ENCODE measurements at regions not wholly inside any gene's neighbourhood (a gene's known extent, or its start where the extent isn't known, plus 50 kb on each side); places are given as distances from the start of the nearest gene placed in this dataset.

DNA sequence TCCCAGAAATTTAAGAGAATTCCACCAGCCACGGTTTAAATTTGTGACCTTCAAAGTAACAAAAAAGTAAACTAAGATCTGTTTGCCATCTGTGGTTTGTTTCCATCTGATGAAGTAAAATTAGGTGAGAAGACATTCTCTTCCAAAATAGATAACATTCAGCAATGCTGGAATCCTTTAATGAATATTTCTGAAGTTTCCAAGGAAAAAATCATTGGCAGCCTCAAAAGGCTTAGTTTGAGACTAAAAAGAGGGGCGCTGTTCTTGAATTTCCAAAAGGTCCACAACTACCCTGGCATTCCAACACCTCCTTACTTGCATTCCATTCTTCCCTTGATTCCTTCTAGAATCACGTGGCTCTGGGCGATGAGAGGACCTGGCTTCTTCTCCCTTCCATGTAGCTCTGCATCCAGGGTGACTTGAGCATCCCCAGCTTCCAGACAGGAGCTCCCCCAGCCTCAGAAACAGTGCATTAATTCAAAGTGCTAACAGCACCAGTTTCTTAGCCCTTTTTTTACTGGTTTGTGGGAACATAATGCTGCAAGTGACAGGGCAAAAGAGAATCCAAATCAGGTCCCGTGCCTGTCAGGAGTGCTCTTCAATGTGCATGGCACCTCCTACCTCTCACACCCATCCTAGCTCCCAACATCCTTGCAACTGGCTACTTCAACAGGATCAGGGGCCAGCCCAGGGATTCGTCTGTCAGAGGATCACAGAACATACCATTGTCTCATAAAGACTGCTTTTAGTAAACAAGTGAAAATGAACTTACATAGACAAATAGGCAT is 191.5 kb upstream of the S1PR3 start:
- DNase-seq = no peak

DNA sequence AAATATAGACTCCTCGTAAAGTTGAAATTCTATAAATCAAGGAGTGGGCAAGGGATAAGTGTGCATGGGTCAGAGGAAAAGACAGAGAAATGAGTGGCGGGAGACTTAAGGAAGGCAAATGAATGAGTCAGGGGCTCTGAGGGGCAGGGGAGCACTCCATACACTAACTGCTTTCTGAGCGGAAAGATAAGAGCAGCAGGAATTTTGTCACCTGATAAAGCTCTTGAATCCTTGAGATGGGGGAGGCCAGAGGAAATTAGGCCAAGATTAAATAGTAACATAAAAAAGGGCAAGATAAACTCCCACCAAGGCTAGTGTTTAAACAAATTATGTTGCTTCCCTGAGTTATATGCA is 191.0 kb upstream of the S1PR3 start:
- no peak for DNase-seq

DNA sequence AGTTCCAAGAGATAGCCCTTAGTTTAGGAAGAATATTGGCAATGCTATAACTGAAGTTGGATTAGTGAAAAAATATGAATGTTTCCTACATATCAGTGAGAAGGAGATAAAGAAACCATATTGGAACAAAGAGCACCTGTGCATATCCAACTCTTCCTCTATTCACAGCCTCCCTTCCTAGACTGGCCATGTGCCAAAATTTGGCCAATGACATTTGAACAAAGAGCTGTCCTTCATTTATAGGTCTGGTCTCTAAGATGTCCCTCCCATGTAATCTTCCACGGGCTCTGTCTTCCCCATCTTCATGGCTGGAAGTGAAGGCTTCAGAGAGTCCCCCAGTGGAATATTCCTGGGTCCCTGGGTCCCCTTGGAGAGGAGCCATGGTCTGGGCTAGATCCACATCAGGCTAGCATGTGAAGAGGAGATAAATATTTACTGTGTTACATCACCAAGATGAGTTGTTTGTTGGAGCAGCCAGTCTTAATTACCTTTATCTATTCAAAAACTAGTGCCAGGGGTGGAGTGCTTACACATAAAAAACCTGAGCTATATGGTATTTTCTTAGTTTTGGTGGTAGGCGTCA is 190.0 kb upstream of the S1PR3 start:
- DNase-seq = no peak

DNA sequence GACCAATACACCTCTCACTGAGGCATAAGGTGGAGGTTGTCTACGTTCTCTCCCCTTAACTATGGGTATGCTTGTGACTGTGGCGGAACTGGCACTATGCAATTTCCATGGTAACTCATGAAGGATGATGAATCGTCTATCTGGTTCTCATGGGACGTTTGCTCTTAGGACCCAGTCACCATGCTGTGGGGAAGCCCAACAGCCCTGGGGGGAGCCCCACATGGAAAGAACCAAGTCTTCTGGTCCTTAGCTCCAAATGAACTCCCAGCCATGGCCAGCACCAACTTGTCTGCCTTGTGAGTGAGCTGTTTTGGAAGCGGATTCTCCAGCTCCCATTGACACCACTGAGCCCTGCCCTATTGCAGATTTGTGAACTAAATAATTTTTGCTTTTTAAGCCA is 188.7 kb upstream of the S1PR3 start:
- DNase-seq = no peak

DNA sequence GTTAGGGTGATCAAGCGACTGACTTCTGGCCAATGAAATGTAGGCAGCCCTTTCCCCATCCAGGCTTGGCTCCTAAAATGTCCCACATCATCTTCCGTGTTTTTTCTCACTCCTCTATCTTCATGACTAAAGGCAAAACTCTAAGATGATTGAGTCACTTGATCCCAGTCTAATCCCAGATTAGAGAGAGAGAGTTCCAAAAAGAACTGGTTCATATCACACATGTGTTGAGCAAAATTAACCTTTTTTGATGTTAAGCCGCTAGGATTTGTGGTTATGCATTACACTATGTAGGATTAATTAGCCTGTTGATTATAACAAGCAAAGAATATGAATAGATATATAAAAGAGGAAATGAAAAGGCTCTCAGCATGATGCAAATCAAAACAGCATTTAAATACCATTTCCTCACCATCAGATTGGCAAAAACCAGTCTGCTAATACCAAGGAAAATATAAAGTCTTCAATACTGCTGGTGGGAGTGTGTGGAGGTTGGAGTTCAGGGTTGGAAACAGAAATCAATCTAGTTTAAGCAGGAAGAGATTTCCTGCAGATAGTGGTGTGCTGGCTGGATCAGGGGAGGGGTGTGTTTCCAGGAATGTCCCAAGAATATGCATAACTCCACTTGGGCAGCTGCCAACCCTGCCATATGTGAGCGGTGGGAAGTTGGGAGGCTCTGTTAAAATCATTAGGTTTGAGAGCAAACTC is 187.6 kb upstream of the S1PR3 start:
- no peak for DNase-seq

DNA sequence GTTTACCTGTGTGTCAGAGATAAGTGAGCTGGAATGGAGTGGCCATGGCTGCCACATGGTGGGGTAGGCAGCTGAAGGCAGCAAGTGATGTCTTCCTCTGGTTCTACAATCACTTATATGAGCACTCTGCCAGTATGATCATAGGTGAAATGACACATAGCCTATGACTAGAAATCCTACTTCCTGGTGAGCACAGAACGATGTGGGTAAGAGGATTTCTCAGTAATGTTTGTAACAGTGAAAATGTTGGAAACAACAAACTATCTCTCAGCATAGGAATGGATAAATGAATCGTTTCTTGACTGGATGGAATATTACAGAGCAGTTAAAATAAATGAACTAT is 187.0 kb upstream of the S1PR3 start:
- DNase-seq = no peak

DNA sequence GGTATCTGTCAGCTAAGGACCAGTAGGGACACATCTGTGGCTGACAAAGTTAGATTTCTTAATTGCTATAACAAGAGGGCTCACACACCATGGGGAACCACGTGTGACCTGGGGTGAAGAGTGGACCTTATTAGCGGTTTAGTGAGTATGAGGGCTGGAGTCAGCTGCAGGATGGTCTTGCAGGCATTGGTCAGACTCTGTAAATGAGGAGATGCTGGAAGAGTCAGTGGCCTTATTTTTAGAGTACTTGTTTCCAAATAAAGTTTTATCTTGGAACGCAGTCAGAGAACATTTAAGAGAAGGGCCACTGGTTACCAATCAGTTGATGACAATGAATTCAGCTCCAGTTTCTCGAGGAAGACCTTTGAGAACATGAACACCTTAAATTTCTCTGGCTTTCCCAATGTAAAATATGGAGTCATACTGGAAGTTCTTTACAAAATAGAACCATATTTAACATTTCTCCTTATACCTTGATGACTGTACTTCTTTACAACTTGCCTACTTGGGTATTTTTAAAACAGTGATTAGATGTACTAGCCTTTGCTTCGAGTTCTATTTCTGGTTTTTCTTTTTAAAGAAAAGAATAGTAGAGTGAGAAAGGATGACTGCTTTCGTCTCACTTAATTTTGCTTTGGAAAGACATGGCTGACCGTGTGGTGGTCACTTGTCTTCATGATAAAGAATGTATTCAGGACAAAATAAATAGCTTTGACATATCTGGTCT is 185.9 kb upstream of the S1PR3 start:
- DNase-seq = no peak

DNA sequence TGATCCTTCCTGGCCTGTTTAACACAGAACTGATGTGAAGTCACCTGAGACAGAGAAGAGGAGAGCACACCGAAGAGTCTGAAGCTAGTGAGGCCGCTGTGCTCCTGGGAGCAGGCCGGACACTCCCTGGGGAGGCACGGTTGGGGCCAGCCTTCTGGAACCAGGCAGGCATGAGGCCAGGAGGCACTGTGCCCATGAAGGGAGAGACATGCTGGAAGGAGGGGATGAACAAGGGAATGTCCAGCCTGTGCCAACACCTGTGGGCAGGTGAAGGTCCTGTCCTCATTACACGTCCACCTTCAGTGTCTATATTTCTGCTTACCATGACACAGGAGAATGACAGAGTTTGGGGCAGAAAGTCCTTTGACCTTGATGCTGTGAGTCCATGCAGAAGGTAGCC is 183.8 kb upstream of the S1PR3 start:
- no peak for DNase-seq

DNA sequence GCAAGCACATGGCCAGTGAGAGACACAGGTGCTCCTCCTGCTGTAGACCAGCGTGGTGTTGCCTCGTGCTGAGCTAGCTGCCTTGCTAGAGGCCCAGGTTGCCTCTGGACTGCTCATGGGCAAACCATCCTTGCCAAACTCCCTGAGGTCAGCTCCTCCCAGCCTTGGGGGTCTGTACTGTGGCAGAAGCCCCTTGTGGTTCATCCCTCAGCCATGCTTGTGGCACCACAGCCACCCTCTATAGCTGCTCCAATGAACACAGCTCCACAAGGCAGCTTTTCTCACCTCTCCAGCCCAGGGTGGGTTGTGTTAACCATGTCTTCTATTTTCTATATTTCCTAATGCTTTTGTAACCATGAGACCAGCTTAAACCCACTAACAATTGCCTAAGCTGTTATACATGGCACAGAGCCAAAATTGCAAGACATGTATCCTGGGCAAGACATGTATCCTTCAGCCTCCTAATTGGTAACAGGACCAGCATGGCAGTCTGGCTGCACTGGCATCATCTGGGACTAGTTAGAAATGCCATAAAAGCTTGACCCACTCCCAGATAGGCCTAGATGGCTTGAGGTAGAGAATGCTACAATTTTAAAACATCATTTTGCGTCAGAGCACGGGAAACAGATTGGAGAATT is 183.1 kb upstream of the S1PR3 start:
- DNase-seq = no peak

DNA sequence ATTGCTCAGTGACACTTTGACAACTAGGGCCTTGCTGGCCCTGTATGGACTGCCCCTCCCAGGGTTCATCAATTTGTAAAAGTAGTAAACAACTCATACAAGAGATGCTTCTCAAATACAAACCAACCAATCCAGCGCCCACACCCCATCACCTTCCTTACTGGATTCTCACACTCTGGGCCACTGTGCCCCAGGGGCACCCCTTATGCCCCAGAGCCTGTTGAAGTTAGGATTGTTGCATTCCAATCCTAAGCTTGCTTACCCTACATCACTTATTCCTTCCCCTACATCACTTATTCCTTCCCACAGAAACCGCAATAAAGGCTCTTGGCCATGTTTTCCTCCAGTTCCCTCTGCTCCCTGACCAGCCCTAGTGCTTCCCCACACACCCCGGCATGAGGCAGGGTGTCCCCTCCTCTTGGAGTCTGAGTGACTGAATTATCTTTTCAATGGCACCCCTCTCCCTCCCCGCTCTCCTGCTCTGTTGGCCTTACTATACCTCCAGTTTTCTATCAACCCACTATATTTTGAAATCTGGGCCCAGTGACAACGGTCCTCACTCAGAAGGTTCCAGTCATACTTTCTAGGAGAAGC is 182.4 kb upstream of the S1PR3 start:
- no peak for DNase-seq

DNA sequence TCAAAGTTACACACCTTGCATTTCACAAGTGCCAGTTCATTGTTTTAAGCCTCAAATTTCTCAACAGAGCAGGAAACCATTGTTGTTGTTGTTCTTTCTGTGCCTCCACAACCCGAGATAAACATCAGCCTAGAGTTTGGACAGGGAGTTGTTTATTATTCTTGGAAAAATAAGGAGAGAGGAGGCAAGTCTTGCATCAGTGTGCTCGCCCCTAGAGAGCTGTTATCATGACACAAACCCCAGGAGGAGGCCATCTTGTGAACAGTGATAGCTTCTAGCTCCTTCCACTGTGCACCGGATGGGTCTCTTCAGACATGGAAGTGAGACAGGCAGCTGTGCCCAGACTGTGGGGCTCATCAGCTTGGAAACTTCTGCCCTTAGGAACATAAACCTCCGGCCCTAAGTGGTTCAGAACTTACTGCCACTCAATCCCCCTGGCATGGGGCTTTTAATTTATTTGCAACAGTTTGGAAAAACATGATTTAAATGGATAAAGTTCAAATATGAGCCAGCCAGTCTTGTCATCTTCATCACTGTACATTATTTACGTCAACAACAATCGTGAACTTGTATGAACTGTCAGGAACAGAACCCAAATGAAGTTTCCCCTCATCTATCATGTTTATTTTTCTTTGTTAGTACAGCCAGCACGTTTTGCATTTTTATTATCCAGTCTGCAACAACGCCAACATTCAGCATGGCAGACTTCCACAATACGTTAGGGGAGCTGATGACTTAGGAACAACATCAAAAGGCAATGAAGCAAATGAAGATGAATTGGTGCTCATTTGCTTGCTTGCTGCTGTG is 181.7 kb upstream of the S1PR3 start:
- no peak for DNase-seq

DNA sequence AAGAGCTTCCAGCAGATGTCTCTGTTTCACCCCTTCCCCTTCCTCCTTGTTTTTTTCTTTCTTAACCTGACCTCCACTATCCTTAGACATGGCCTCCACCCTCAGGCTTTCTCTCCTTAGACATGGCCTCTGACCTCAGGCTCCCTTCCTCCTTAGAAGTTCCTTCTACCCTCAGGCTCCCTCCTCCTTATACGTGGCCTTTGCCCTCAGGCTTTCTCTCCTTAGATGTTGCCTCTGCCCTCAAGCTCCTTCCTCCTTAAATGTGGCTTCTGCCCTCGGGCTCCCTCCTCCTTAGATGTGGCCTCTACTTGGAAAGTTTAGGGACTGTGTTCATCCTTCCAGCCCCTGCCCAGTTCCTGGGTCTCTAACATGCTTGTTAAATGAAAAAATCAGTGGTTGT is 180.4 kb upstream of the S1PR3 start:
- DNase-seq = no peak

DNA sequence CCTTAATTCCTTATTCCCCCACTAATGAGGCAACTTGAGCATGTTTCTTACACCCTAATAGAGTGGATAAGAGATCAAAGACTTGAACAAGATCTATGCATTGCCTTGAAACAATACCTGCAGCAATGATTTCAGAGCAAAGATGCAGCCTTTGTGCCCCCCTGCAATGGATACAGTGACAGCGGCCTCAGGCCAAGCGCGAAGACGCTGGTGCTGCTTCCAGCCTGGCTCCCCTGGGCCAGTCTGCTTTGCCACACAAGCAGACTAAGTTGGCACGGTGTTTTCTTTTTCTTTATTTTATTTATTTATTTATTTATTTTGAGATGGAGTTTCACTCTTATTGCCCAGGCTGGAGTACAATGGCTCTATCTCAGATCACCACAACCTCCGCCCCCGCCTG is 179.8 kb upstream of the S1PR3 start:
- no peak for DNase-seq

DNA sequence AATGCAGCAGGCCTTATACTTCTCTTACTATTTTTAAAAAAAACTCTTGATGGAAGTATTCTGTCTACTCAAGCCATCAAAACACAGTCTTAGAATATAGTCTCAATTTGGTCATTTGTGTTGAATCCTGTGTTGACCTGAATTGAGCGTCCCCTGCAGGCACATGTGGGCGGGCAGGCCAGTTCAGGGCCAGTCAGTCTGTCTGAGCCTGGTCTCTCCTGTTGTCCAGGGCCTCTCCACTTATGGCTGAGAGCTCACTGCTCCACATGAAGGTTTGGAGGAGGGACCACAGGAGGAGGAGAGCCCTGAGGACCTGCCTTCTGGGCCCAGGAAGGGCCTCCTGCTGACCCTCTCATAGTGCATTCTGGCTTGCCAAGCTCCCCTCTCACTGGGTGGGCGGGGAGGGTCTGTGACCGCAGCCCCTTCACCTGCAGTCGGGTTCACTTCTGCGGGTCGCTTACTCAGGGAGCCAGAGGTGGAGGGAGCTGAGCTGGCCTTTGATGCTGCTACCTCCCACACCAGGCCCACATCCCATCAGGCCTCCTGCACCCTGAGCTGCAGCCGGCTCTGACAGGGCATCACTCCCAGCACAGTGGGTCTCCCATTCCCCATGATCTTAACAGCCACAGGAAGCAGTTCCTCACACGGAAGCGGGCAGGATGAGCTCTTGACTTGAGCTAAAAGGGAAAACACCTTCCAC is 178.2 kb upstream of the S1PR3 start:
- no peak for DNase-seq

DNA sequence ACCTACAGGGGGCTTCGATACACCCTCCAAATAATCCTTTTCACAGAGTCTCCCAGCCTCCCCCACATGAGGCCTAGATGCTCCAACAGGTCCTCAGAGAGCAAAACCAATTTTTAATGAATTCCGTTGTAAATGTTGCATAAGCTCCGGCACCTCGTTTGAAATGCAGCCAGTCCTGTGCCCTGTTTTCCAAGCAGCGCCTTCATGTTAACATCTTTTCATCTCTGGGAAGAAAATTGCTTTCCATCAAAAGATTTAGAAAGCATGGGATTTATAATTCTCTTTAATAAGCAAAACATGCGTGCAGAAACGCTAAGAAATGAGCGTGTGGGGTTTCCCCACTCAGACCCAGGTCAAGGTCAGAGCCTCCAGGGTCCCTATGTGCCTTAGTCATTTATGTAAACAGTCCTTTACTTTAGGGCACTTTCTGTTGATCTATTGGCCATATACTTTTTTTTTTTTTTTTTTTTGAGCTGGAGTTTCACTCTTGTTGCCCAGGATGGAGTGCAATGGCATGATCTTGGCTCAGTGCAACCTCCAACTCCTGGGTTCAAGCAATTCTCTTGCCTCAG is 177.5 kb upstream of the S1PR3 start:
- no peak for DNase-seq

DNA sequence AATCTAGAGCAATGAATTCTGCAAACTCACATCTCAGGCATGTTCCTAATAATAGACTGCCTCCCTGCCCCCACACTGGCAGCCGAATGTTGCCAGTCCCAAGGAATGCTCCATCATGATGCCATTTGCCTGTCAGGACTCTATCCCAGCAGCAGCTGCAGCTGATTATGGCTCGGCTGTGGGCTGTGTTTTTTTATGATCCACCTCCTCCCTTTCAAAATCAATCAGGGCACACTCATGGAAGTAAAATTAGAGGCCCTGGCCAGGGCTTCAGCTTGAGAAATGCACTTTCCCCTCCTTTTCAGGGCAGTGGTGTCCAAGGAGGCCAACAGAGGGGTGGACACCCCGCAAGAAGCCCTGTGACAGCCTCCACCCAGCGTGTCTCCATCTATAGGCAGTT is 176.7 kb upstream of the S1PR3 start:
- no peak for DNase-seq

DNA sequence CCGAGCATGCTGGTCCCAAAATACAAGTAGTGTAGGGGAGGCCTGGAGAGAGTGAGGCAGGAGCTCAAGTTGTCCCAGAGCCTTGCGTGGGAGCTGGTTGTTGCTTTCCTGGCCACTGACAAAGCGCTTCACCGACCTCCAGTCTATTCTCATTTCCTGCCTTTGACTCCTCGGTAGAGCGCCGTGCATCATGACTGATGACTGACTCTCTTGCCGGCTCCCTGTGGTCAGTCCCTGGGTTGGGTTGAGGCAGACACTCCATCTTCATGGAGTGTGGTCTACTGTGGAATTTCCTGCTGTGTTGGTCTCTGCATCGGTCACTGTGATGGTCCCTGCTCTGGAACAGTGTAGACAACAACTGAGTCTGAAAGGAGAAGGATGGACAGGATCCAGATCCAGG is 175.1 kb upstream of the S1PR3 start:
- DNase-seq = no peak

DNA sequence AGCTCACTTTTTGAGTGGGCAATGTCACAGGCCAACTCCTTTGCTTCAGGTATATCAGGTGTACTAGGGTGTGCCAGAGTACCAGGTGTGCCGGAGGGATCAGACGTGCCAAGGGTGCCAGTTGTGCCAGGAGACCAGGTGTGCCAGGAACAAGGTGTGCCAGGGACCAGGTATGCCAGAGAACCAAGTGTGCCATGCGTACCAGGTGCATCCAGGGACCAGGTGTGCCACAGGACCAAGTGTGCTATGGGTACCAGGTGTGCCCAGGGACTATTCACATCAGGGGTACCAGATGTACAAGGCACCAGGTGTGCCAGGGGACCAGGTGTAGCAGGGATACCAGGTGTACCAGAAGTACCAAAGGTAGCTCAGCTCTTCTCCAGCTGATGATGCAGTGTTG is 174.7 kb upstream of the S1PR3 start:
- no peak for DNase-seq

DNA sequence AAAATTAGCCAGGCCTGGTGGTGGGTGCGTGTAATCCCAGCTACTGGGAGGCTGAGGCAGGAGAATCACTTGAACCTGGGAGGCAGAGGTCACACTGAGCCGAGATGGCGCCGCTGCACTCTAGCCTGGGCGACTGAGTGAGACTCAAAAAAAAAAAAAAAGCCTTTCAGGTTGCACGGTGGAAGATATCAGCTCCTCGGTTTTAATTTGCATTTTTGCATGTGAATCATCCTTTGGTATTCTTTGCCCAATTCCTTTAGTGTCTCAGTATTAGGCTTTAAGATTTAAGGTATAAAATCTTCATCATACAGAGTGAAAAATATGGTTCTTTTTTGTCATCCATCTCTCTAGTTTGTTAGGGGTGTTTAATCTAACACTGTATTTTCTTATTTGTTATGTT is 173.6 kb upstream of the S1PR3 start:
- no peak for DNase-seq

DNA sequence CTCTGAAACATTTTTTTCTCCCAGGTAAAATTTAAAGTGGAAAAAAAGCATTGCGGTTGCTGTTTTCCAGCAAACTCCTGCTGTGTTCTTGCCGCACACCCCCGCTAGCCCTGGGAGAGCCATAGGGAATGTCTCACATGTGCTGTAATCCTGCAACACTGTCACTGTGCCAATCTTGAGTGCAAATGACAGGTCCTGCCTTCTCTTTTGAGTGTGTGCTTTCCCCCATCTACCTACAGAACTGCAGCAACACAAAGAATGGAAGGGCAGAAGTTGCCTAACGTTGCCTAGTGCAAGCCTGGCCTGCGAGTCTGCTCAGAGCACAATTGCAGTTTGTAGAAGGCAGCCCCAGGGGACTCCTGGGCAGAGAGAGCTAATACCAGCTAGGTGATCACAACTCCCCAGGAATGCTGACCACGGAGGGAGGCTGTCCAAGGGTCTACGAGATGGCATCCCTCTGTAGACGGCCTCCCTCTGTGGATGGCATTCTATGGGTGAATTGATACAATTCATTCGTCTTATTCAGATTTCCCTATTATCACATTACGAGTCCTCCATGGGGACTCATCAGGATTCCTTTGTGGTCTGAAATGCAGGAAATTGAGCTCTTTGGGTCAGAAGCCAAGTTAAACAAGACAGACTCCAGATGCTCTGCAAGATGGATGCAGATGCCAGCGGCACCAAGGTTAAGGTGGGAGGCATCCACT is 172.6 kb upstream of the S1PR3 start:
- no peak for DNase-seq
